ENCODE measurements at regions not wholly inside any gene's neighbourhood (a gene's known extent, or its start where the extent isn't known, plus 50 kb on each side); places are given as distances from the start of the nearest gene placed in this dataset.

DNA sequence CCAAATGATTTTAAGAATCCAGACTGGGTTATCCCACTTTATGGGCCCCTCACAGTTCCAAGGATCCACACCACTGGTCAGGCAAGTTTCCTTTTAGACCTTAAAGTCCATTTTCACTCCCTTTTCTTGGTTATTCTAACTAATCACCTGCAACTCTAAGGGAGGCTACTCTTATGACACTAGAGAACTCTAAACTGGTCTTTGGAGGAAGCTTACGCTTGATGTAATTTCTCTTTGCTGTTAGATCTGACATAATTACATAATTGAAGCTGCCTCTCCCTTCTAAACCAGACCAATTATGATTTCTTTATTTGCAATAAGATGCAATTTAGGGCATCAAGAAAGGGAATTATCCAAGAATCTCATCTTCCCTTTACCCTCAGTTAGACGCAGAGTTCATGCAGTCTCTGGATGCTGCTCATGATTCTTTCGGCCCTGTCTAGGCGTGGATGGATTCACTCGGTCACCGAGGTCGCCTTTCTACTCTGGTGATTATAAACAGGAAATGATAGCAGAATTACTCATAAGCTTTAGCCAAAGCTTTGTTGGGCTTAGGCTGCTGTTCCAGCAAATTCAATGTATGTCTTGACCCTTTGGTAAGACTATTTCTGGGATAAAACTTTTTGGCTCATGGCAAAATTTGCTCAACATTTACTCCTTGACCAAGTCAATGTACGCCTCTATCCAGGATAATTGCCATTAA lies 130.9 kb upstream of the PRNP start:
- TF ChIP-seq POLR2A (IDR thresholded peaks at IDR 0.05; ENCODE audit: low read depth, low read length): no peak
- TF ChIP-seq POLR2AphosphoS5 (IDR thresholded peaks at IDR 0.05; ENCODE audit: low read length): no peak
- no peak for TF ChIP-seq SIN3A (IDR thresholded peaks at IDR 0.05; ENCODE audit: low read depth, low read length)
- TF ChIP-seq EP300 (IDR thresholded peaks at IDR 0.05; ENCODE audit: borderline replicate concordance in 1 of 2, control insufficient read depth in 1 of 2, low read depth in 2 of 2, low read length in 2 of 2): no peak
- TF ChIP-seq ZZZ3 (IDR thresholded peaks at IDR 0.05; ENCODE audit: control insufficient read depth, insufficient read length, low read depth): no peak
- TF ChIP-seq, protein P1, sequence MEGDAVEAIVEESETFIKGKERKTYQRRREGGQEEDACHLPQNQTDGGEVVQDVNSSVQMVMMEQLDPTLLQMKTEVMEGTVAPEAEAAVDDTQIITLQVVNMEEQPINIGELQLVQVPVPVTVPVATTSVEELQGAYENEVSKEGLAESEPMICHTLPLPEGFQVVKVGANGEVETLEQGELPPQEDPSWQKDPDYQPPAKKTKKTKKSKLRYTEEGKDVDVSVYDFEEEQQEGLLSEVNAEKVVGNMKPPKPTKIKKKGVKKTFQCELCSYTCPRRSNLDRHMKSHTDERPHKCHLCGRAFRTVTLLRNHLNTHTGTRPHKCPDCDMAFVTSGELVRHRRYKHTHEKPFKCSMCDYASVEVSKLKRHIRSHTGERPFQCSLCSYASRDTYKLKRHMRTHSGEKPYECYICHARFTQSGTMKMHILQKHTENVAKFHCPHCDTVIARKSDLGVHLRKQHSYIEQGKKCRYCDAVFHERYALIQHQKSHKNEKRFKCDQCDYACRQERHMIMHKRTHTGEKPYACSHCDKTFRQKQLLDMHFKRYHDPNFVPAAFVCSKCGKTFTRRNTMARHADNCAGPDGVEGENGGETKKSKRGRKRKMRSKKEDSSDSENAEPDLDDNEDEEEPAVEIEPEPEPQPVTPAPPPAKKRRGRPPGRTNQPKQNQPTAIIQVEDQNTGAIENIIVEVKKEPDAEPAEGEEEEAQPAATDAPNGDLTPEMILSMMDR (IDR thresholded peaks at IDR 0.05 in 2 of 3, conservative IDR thresholded peaks at IDR 0.05 in 1 of 3; ENCODE audit: control insufficient read depth in 2 of 3, extremely low read depth in 1 of 3, insufficient read depth in 1 of 3, low read depth in 3 of 3, low read length in 3 of 3): no peak
- no peak for TF ChIP-seq CHD2 (IDR thresholded peaks at IDR 0.05; ENCODE audit: borderline replicate concordance, low read depth, low read length)
- TF ChIP-seq, protein P2, sequence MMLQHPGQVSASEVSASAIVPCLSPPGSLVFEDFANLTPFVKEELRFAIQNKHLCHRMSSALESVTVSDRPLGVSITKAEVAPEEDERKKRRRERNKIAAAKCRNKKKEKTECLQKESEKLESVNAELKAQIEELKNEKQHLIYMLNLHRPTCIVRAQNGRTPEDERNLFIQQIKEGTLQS (IDR thresholded peaks at IDR 0.05; ENCODE audit: borderline replicate concordance, extremely low read depth, low read depth, low read length): no peak
- no peak for TF ChIP-seq RELA (IDR thresholded peaks at IDR 0.05; ENCODE audit: borderline replicate concordance, partially characterized antibody)
- TF ChIP-seq EED (IDR thresholded peaks at IDR 0.05; ENCODE audit: low read depth): no peak
- TF ChIP-seq RB1 (IDR thresholded peaks at IDR 0.05; ENCODE audit: borderline replicate concordance): no peak
- TF ChIP-seq YY1 (IDR thresholded peaks at IDR 0.05; ENCODE audit: low read depth, low read length): no peak
- no peak for TF ChIP-seq TARDBP (IDR thresholded peaks at IDR 0.05; ENCODE audit: borderline replicate concordance)

All from GM12878 (cell line).